ENCODE measurements at regions not wholly inside any gene's neighbourhood (a gene's known extent, or its start where the extent isn't known, plus 50 kb on each side); places are given as distances from the start of the nearest gene placed in this dataset.

GRCh38 chr14:21825149-21825743 is 151.6 kb upstream of the OR4E1 start:
- TF ChIP-seq TAF1 (IDR thresholded peaks at IDR 0.05; ENCODE audit: borderline replicate concordance, insufficient read depth, low read length) (no peak), FOXP2 (optimal IDR thresholded peaks at IDR 0.05; ENCODE audit: borderline replicate concordance, extremely low read depth, extremely low read length, insufficient read depth) (no peak)

Measured in PFSK-1 (cell line).